ENCODE measurements at regions not wholly inside any gene's neighbourhood (a gene's known extent, or its start where the extent isn't known, plus 50 kb on each side); places are given as distances from the start of the nearest gene placed in this dataset. TPM values are rescaled to one million over a fixed set of nuclear protein-coding genes. Genes with fewer than 3 reads are reported as not detected.

DNA sequence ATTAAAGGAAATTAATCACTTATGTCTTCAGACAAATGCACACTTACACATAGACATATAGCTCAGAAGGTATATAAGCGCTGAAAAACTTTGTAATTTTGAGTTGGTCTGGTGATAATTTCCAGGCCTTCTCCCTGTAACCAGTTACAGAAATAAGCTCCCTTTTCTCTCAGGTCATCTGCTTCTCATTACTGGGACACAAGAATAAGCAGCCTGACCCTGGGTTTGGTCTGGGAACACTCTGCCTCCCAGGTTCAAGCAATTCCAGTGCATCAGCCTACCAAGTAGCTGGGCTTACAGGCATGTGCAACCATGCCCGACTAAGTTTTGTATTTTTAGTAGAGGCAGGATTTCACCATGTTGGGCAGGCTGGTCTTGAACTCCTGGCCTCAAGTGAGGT is 274.5 kb downstream of the LMO7 start:
- TF ChIP-seq, protein P1, sequence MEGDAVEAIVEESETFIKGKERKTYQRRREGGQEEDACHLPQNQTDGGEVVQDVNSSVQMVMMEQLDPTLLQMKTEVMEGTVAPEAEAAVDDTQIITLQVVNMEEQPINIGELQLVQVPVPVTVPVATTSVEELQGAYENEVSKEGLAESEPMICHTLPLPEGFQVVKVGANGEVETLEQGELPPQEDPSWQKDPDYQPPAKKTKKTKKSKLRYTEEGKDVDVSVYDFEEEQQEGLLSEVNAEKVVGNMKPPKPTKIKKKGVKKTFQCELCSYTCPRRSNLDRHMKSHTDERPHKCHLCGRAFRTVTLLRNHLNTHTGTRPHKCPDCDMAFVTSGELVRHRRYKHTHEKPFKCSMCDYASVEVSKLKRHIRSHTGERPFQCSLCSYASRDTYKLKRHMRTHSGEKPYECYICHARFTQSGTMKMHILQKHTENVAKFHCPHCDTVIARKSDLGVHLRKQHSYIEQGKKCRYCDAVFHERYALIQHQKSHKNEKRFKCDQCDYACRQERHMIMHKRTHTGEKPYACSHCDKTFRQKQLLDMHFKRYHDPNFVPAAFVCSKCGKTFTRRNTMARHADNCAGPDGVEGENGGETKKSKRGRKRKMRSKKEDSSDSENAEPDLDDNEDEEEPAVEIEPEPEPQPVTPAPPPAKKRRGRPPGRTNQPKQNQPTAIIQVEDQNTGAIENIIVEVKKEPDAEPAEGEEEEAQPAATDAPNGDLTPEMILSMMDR (IDR thresholded peaks at IDR 0.05) = no peak
- TF ChIP-seq EP300 (IDR thresholded peaks at IDR 0.05) (no peak), POLR2A (IDR thresholded peaks at IDR 0.05) (no peak)
- Histone ChIP-seq H3K4me3 (no peak overlapping the region), H3K36me3 (no peaks in the 10 kb centered on the region), H3K27me3 (no peaks in the 10 kb centered on the region), H3K27ac (no peak overlapping the region), H3K9me3 (no peaks in the 10 kb centered on the region), H3K4me1 (peaks cover 0 to 5% (median 0%) of the 10 kb centered on the region in 4 donors)
- DNase-seq (ENCODE audit: low spot score in 2 of 2) = no peak
- WGBS, 2 donors = 83 to 87% methylated on average over 2 of the region's 2 CpGs

Small RNA genes in the stretch of these regions (small RNA-seq; reads per million reads assigned to genes)
- not detected for gene RN7SL571P

Data from tibial nerve (tissue), 4 donors.